Kidney epithelial cell (primary cell): ENCODE measurements at regions not wholly inside any gene's neighbourhood (a gene's known extent, or its start where the extent isn't known, plus 50 kb on each side); places are given as distances from the start of the nearest gene placed in this dataset.

Source experiments
- DNase-seq: peaks from one replicate; pipeline ENCODE4 v3.0.0-alpha.2; 2010; ENCODE audit warnings: low read depth
- H3K27me3 ChIP-seq: 2 replicates; pipeline ENCODE4 v1.6.0; 2011; ENCODE audit warnings: low read length; ENCODE audit not compliant: control insufficient read depth, insufficient read depth
- H3K36me3 ChIP-seq: 2 replicates; pipeline ENCODE4 v1.5.1; 2011; ENCODE audit warnings: low read length; ENCODE audit not compliant: control insufficient read depth, insufficient read depth
- H3K4me3 ChIP-seq: 2 replicates; pipeline ENCODE4 v1.5.1; 2011; ENCODE audit warnings: low read depth, mild to moderate bottlenecking, control low read depth, low read length
- TF ChIP-seq, protein P1 (sequence below): IDR thresholded peaks from 2 replicates; pipeline ENCODE4 v1.5.1; 2011; ENCODE audit warnings: mild to moderate bottlenecking, moderate library complexity, low read length, control low read depth, inconsistent platforms; ENCODE audit not compliant: insufficient read depth, poor library complexity, severe bottlenecking

DNA sequence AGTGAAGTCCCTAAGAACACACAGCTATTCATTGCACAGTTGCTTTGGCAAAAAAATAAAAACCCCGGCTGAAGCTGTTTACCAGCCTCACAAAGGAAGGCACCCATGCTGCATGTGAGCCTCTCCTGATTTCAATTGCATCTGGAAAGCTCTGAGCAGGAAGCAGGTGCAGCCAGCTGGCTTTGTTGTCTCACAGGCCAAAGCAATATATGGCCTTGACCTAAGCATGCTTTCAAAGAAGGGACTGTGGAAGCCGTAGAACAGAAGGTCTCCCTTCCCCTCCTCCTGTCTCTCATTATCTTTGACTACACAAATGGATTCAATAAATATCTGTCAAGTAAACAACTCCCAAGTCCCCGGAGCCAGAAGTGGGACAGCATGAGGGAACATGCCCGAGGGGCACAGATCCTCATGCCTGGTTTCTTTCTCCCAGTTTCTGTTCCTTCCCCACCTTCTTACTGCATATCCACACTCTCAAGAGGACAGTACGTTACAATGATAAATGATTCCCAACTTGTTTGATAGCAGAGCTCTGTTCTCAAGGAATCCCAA, 57.2 kb upstream of the PCSK2 start:
- Histone ChIP-seq H3K36me3 (no peaks in the 10 kb centered on the region), H3K27me3 (no peaks in the 10 kb centered on the region), H3K4me3 (no peak overlapping the region)
- TF ChIP-seq, protein P1, sequence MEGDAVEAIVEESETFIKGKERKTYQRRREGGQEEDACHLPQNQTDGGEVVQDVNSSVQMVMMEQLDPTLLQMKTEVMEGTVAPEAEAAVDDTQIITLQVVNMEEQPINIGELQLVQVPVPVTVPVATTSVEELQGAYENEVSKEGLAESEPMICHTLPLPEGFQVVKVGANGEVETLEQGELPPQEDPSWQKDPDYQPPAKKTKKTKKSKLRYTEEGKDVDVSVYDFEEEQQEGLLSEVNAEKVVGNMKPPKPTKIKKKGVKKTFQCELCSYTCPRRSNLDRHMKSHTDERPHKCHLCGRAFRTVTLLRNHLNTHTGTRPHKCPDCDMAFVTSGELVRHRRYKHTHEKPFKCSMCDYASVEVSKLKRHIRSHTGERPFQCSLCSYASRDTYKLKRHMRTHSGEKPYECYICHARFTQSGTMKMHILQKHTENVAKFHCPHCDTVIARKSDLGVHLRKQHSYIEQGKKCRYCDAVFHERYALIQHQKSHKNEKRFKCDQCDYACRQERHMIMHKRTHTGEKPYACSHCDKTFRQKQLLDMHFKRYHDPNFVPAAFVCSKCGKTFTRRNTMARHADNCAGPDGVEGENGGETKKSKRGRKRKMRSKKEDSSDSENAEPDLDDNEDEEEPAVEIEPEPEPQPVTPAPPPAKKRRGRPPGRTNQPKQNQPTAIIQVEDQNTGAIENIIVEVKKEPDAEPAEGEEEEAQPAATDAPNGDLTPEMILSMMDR, result no peak
- DNase-seq, result no peak

DNA sequence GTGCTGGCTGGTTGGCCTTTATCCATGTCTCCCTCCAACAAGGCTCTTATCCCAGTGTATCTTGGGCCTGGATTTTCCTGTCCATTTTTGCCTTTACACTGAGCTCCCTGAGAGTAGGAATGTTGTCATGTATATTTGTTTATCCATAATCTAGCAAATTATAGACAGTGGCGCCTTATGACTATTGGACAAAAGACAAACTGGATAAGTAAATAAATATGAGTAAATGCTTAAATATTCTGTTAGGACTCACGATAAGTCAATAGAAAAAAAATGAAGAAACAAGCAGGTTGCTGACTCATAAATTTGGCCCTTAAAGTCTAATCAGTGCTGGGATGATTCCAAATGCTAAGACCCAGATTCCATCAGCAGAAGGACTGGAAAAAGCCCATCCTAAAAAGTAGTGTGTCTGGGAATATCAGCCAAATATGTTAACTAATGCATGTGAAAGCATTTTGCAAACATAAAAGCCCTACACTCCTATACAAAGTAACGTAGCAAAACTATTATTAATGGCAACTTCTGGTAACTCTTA, 55.0 kb upstream of the PCSK2 start:
- Histone ChIP-seq H3K27me3 (no peaks in the 10 kb centered on the region), H3K4me3 (no peak overlapping the region)
- no peak for DNase-seq

DNA sequence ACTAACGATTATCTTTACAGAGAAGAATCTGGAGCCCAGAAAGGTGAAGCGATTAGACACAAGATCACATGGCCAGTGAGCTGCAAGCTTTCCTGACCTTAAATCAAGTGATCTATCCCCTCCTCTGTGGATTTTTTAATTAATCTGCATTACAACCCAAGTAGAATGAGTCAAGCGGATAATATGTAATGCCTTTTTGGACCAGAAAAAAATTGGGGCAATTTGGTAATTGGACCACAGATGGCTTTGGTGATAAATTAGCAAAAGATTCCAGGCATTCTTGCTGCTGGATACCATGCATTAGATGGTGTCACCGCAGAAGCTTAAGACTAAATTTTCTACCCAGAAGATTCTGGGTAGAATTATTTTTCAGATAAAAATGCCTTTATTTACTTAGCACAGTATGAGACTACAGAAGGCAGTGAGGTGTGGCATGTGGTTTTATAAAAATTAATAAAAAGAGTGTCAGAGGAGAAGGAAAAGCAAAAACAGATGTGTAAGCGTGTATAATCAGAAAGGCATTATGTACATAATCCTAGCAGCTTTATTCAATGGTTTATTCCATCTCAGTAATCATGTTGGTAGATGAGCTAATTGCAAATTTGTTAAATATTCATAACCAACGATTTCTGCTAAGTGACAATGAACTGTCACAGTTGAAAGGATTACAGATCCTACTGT, 53.9 kb upstream of the PCSK2 start:
- Histone ChIP-seq H3K36me3 (no peaks in the 10 kb centered on the region), H3K4me3 (no peak overlapping the region), H3K27me3 (no peaks in the 10 kb centered on the region)
- DNase-seq, result no peak
- TF ChIP-seq, protein P1, result no peak

More for the DNA sequence above, 55.0 kb upstream of the PCSK2 start:
- H3K36me3 ChIP-seq, result no peaks in the 10 kb centered on the region
- TF ChIP-seq, protein P1, result no peak
